Stimulated activated CD4-positive, alpha-beta T cell treated with anti-CD3 and anti-CD28 coated beads, Interleukin-1b, Interleukin-23, amount 100 ng/mL, for 1 hour (primary cell): ENCODE measurements at regions not wholly inside any gene's neighbourhood (a gene's known extent, or its start where the extent isn't known, plus 50 kb on each side); places are given as distances from the start of the nearest gene placed in this dataset.

Source experiments
- DNase-seq, 2 donors: peaks; one replicate each; pipeline ENCODE4 v3.0.0-alpha.2; 2020; ENCODE audit warnings: low read depth in 2 of 2

- no peak for DNase-seq
Measured at GRCh38 chr1:239785576-239785975, 306.1 kb upstream of the FMN2 start.

DNA sequence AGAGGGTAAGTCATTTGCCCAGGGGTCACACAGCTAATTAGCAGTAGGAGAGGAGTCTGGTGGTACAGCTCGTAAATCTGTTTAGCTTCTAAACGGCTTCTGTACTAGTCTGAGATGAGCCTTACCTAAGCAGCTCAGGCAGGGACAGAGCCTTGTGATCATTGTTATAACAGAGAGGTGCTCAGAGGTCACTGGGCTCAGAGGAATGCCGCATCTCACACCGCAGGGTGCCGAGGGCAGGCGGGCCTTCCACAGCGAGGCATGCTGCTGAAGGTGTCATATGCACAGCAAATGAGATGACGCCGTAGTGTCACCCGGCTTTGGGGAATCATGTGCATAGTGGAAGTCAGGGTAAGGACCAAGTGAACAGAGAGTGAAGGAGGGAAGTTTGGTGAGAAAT, 305.2 kb upstream of the FMN2 start:
- no peak for DNase-seq

DNA sequence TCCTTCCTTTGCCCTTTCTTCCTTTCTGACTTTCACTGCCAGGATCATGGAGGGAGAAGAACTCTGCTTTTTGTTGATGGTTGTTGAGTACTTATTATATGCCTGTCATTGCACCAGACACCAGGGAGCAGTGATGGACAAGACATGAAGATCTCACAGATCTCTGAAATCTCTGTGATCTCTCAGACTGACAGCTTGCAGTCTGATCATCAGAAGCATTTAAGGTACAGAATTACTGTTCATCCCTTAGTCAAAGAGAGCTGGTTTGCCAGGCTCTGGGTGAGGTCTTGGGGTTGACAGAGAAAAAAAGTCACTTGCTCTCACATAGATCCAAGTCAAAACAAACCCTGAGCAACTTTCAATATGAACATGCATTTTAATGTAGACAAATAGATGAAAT, 299.5 kb upstream of the FMN2 start:
- DNase-seq = no peak

DNA sequence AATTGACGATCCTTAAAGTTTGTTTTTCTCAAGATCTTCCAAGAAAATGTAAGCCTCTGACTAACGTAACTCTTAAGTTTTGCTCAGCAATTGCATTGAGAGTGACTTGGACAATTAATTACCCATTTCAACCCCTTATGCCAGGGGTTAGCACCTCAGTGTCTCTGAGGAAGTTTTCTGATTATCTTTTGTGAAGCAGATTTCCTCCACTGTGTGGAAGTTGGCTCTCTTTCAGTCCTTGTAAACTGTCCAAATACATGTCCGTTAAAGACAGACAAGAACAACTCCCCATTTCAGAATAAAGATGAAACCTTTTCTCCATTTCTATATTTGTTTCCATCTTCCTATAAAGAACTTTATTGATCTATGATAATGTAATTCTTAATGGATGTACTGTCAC, 296.4 kb upstream of the FMN2 start:
- no peak for DNase-seq

DNA sequence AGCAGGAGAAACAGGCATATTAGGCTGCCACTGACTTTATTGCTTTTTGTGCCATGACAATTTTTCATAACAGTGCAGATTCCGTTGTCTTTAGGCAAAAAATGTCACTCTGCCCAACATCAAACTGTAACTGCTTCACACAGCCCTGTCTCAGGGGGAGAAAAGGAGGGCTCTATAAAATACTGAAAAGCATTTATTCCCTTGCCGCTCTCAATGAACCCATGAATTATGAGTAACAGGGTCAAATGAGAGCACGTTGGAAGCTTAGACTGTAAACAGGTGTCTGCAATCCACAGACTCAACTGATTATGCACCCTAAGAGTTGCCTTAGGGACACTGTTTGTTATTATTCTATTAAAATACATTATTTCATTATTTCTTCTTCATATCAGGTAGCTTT, 292.1 kb upstream of the FMN2 start:
- no peak for DNase-seq

- DNase-seq = no peak
Measured at GRCh38 chr1:239800861-239801260, 290.8 kb upstream of the FMN2 start.

DNA sequence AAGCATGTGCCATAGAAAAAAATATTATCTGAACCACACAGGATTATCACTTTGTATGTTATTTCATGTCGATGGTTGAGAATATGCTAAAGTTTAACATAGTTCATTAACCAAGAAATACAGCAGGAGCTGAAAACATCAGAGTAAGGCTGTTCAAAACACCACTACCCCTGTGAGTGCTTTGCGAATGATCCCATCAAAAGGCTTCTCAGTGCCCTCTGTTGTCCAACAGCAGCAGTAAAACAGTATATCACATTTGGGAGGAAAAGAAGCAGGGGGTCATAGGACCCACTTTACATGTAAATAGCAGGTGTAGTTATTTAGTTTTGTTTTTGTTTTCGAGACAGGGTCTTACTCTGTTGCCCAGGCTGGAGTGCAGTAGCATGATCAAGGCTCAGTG, 289.4 kb upstream of the FMN2 start:
- DNase-seq = no peak

- no peak for DNase-seq
Measured at GRCh38 chr1:239803781-239804180, 287.9 kb upstream of the FMN2 start.

DNA sequence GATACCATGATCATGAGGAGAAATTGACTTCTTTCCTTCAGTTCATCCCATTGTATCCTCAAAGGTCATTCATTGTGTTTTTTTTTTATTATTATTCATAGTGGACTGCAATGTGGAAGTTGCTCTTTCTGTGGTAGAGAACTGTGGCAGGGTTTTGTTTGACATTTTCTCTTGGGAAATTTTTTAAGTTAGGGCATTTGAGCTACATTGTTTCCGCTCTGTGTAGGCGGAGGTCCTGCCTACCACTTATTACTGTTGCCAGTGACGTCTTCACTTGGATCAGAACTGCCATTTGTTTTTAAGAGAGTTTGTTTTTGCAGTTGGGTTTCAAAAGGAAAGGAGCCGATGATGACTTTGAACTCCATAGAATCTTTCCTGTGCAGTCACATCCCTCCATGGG, 287.4 kb upstream of the FMN2 start:
- DNase-seq = no peak

DNA sequence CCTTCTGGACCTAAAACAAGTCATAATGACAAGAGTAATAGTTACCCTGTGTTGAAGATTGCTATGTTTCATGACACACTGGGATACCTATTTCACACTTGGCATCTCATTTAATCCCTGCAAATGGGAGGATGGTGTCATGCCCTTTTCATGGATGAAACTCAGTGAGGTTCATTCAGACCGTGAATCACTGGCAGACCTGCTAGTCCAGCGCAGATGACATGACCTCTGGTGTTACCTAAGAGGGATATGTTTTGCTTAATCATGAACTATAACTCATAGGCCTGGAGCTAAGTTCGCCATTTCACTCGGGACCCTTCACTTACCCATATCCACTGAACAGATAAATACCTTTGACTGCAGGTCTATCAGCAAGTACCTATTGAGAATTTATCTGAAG, 286.6 kb upstream of the FMN2 start:
- no peak for DNase-seq

GRCh38 chr1:239805851-239806772, 285.6 kb upstream of the FMN2 start:
- no peak for DNase-seq

DNA sequence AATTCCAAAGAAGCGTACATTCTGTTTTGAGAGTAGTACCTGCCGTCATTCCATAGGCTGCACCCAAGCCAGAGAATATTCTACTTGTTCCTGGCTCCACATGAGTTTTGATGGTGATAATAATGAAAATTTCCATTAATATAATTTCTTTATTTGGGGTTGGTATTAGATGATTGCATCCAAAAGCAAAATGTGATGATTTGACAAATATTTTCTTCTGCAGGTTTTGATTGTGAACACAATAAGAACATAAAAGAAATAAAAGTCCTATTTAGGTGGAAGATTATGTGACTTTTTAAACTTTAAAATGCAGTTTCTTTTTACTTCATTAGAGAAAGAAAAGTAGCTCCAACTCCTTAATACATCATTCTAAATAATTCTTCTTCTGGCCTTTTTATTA, 284.8 kb upstream of the FMN2 start:
- no peak for DNase-seq

- no peak for DNase-seq
Measured at GRCh38 chr1:239807361-239807760, 284.3 kb upstream of the FMN2 start.

GRCh38 chr1:239810061-239810481, 281.6 kb upstream of the FMN2 start:
- DNase-seq = no peak

DNA sequence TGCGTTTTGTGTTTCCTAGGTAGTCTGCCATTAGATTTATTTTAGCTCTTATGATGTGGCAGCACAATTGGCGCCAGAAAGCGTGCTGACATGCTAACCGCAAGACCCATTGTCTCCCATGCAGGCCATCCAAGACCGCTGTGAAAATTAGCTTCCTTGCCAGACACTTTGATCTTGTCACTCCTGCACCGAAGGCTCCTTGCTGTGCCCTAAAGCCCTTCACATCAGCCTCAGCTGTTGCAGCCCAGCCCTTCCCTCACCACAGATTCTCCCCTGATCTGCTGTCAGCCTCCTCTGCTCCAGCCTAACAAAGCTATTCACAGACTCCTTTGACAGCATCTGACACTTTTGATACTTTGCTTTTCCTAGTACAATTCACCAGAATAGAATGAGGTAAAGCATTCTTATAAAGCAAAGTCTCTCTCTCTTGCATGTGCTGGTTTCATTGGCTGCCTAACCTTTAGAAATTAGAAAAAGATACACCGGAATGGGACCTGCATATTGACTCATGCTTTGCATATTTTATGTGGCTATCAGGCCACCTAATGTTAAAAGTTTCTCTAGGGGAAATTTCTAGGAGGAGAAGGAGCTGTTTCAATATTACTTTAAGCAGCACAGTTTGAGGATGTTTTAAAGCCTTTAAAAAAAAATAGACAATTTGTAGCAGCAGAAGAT, 280.3 kb upstream of the FMN2 start:
- DNase-seq = no peak

- no peak for DNase-seq
Measured at GRCh38 chr1:239812580-239812979, 279.1 kb upstream of the FMN2 start.

DNA sequence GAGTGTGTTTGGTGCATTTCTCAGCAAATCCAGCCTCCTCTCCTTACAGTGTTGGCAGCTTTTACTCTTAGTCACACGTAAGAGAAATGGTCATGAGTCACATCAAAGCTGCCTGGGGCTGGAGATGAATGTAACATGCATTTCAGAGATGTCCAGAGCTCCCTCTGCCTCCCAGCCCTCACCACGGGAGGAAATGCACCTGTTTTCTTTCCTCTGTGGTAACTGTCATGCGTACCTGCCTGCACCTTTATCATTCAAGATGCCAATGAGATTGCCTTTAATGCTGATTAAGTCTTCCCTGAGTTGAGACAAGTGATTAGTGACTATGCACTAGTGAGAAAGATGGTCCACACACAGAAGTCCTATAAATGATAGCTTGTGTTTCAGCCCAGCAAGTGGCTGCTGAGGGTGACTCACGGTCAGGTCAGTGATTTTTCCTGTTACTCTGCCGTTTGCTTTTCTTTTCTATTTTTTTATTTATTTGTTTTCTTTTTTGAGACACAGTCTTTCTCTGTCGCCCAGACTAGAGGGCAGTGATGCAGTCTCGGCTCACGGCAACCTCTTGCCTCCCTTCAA, 277.3 kb upstream of the FMN2 start:
- no peak for DNase-seq

GRCh38 chr1:239815074-239815473, 276.6 kb upstream of the FMN2 start:
- DNase-seq = no peak

DNA sequence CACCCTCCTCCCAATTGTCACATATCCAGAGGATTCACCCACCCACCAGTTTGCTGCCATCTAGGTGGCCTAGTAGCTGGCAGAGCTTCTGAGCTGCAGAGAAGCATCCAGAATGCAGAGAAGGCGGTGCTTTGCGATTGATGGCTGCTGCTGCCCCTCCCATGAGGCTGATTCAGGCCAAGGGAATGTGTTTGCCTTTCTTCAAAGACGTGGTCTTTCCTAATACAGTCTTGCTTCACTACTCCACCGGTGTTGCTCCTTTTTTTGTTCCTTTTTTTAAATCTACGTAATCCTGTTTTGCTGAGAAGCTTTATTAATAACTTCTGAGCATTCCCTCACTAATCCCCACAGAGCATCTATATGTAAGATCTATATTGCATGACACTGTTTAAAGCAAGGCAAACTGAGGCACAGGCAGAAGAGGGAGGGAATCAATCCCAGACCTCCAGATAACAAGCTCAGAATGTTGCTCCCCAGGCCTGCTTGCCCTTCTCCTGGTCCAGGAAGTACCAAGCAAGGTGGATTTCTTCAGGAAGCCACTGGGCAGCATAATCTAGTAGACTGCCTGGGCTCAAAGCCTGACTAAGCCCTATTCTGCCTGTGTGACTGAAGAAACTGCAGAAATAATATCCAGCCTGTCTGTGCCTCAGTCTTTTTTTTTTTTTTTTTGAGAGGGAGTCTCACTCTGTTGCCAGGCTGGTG, 275.5 kb upstream of the FMN2 start:
- DNase-seq = no peak

- no peak for DNase-seq
Measured at GRCh38 chr1:239817276-239817675, 274.4 kb upstream of the FMN2 start.

- no peak for DNase-seq
Measured at GRCh38 chr1:239817801-239818200, 273.9 kb upstream of the FMN2 start.

DNA sequence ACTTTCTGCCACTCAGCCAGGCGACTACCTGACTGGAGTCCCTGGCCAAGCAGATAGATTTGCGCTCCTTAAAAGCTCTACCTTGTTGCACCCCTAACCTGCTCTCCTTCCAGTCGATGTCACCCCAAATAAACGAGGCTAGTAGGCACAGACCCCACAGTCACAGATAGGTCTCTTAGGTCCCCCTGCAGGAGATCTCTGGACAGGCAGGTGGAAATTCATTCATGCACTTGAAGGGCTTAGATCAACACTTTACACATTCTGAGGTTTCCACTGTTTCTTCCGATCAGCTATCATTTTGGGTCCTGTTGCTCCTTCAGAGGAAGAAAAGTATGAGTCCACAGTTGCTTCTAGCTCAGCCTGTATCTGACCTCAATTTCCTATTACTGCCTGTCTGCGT, 272.6 kb upstream of the FMN2 start:
- no peak for DNase-seq
